HG03442 (cell line): ENCODE measurements at regions not wholly inside any gene's neighbourhood (a gene's known extent, or its start where the extent isn't known, plus 50 kb on each side); places are given as distances from the start of the nearest gene placed in this dataset.

ENCODE experiments used
- ATAC-seq: cut with Tn5 transposase; IDR thresholded peaks from one replicate; pipeline ENCODE4 v1.9.1; 2021; ENCODE audit warnings: mild to moderate bottlenecking, moderate library complexity; ENCODE audit not compliant: unreplicated experiment

- no peak for ATAC-seq
Measured at GRCh38 chr4:114497116-114497515, 101.5 kb upstream of the UGT8 start.

- ATAC-seq = no peak
Measured at GRCh38 chr4:114509340-114509739, 89.3 kb upstream of the UGT8 start.

DNA sequence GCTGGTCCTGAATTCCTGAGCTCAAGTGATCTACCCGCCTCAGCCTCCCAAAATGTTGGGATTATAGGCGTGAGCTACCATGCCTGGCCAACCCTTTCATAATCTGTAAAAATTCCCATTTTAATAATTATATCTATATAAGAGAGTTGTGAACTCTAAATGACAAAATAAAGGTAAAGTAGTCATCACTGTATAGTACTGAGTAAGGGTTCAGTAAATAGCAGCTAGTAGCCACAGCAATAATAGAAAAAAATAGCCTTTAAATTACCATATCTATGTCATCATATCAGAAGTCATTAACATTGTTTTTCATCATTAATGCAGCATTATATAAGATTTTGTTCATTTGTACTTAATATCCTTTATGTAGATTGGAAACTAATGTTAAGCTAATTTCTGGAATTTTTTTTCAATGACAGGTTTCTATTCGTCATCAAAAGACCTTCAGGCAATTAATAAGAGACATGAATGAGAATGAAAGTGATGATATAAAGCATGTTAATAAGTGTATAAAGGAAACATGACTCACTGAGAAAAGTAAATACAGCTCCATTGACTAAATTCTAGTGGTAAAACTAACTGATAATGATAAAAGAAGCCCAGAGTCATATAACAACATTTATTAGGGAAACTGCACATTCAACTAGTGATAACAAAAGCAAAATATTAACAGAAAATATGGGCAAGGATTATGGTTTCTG, 85.9 kb upstream of the UGT8 start:
- no peak for ATAC-seq

GRCh38 chr4:114519368-114519767, 79.2 kb upstream of the UGT8 start:
- no peak for ATAC-seq

DNA sequence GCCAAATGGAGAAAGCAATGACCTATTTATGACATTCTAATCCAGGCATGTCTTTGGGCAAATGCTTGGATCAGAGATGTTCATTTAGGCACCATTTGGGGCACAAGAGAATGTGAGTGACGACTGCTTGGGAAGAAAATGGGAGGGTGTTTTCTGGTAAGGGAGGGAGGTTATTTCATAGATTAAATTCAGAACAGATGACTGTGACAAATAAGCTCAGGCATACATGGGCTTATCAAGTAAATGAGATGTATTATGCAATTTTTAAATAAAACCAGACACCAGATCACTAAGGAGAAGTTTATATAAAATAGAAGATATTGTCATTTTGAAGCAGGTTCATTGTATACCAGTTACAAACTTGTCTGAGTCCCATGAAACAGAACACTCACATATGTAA, 71.4 kb upstream of the UGT8 start:
- ATAC-seq = no peak

- no peak for ATAC-seq
Measured at GRCh38 chr4:114527637-114528036, 71.0 kb upstream of the UGT8 start.

DNA sequence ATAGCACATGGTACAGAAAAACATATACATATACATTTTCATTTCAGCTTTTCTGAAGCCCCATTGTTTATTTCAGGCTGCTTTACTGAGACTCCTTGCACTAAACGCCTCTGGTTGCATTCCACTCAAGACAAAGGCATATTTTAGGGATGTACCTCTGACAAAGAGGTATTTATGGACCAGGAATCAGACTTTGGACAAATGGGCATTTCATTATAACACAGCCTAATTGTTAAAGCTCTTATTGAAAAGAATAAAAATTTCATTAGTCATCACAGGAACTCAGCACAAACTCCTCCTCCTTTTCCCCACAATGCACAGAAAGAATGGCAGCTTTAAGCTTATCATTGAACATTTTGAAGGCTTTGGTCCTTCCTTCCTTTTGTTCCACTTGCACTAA, 62.9 kb upstream of the UGT8 start:
- ATAC-seq = no peak

- no peak for ATAC-seq
Measured at GRCh38 chr4:114537352-114537751, 61.3 kb upstream of the UGT8 start.

DNA sequence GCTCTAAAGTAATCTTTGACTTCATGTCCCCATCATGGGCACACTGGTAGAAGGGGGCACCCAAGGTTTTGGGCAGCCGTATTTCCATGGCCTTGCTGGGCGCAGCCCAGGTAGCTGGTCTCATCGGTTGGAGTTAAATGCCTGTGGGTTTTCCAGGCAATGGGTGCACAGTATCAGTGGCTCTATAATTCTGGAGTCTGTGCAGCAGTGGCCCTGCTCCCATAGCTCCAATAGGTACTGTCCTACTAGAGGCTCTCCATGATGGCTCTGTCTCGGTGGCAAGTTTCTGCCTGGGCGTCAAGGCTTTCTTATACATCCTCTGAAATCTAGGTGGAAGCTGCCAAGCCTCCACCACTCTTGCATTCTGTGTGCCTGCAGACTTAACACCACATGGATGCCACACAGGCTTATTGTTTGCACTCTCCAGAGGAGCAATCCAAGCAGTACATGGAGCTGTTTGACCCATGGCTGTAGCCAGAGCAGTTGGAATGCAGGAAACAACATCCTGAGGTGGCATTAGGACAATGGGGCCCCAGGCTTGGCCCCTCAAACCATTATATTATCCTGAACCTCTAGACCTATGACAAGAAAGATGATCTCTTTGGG, 60.5 kb upstream of the UGT8 start:
- no peak for ATAC-seq

DNA sequence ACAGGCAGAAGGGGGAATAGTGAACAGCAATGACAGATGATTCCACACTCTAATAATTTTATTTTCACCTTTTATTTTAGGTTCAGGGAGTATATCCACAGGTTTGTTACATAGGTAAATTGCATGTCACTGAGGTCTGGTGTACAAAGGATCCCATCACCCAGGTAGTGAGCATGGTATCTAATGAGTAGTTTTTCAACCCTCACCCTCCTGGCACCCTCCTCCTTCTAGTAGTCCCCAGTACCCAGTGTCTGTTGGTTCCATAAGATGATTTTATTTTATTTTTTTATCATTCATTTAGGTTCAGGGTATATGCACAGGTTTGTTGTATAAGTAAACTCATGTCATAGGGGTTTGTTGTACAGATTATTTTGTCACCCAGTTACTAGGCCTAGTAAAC, 58.6 kb upstream of the UGT8 start:
- no peak for ATAC-seq

- peak; percentile 85 for ATAC-seq
Measured at GRCh38 chr4:114547340-114548134, 51.1 kb upstream of the UGT8 start.
